ENCODE measurements at regions not wholly inside any gene's neighbourhood (a gene's known extent, or its start where the extent isn't known, plus 50 kb on each side); places are given as distances from the start of the nearest gene placed in this dataset.

- TF ChIP-seq POLR2AphosphoS5 (IDR thresholded peaks at IDR 0.05), result no peak
- no peak for TF ChIP-seq CTCF (IDR thresholded peaks at IDR 0.05)
- TF ChIP-seq POLR2A (IDR thresholded peaks at IDR 0.05), result no peak
These were observed 193.6 kb upstream of the BTBD3 start for GRCh38 chr20:11724097-11724496.
